HG02870 (cell line): ENCODE measurements at regions not wholly inside any gene's neighbourhood (a gene's known extent, or its start where the extent isn't known, plus 50 kb on each side); places are given as distances from the start of the nearest gene placed in this dataset.
A peak's percentile ranks its signal among the peaks of the same experiment; 100 is the strongest.

Experiments
- ATAC-seq: cut with Tn5 transposase; IDR thresholded peaks from one replicate; pipeline ENCODE4 v1.9.1; 2021; ENCODE audit warnings: mild to moderate bottlenecking, moderate library complexity; ENCODE audit not compliant: unreplicated experiment

- ATAC-seq = no peak
Measured at GRCh38 chr3:193187070-193187722, 53.8 kb upstream of the PLAAT1 start.

- peak; percentile 63 for ATAC-seq
Measured at GRCh38 chr3:193190146-193190786, 50.8 kb upstream of the PLAAT1 start.
